Activated CD8-positive, alpha-beta T cell treated with anti-CD3 and anti-CD28 coated beads for 36 hours (primary cell): ENCODE measurements at regions not wholly inside any gene's neighbourhood (a gene's known extent, or its start where the extent isn't known, plus 50 kb on each side); places are given as distances from the start of the nearest gene placed in this dataset.

Source experiments
- ATAC-seq: fragments of 200-7000 bp; cut with Tn5 transposase; one replicate; pipeline ENCODE4 v1.10.0; 2021; ENCODE audit warnings: mild to moderate bottlenecking, moderate library complexity
- CTCF ChIA-PET: fragments of 350-600 bp; sonication (Branson Sonifier 250); formaldehyde crosslinking; loops from one replicate; lab custom pipeline; 2021; ENCODE audit warnings: antibody characterized with exemption; lab: Charles Lee
- POLR2A ChIA-PET: fragments of 350-600 bp; sonication (Branson Sonifier 250); formaldehyde crosslinking; loops from one replicate; lab custom pipeline; 2021; ENCODE audit warnings: antibody characterized with exemption; lab: Charles Lee
- DNase-seq: peaks from one replicate; pipeline ENCODE4 v3.0.0-alpha.2; 2020
- H3K27ac Mint-ChIP-seq: one replicate; pipeline ENCODE4 v1.8.0; 2021; ENCODE audit warnings: mild to moderate bottlenecking, mixed read lengths
- H3K27me3 Mint-ChIP-seq: one replicate; pipeline ENCODE4 v1.8.0; 2021; ENCODE audit warnings: mixed read lengths
- H3K36me3 Mint-ChIP-seq: one replicate; pipeline ENCODE4 v1.8.0; 2021; ENCODE audit warnings: low read depth, mixed read lengths
- H3K4me1 Mint-ChIP-seq: one replicate; pipeline ENCODE4 v1.8.0; 2021; ENCODE audit warnings: low read depth, mixed read lengths
- H3K4me3 Mint-ChIP-seq: one replicate; pipeline ENCODE4 v1.8.0; 2021; ENCODE audit warnings: mild to moderate bottlenecking, moderate library complexity, mixed read lengths
- H3K9me3 Mint-ChIP-seq: one replicate; pipeline ENCODE4 v1.8.0; 2021; ENCODE audit warnings: mixed read lengths
- CTCF ChIP-seq: fragments of 200-600 bp; IDR thresholded peaks from one replicate; pipeline ENCODE4 v1.8.0; 2022; ENCODE audit warnings: antibody characterized with exemption, mild to moderate bottlenecking
- intact Hi-C: fragments of 100-400 bp; cut with micrococcal nuclease; formaldehyde crosslinking; loops from one replicate; pipeline ENCODE4 v1.10.0; 2022

DNA sequence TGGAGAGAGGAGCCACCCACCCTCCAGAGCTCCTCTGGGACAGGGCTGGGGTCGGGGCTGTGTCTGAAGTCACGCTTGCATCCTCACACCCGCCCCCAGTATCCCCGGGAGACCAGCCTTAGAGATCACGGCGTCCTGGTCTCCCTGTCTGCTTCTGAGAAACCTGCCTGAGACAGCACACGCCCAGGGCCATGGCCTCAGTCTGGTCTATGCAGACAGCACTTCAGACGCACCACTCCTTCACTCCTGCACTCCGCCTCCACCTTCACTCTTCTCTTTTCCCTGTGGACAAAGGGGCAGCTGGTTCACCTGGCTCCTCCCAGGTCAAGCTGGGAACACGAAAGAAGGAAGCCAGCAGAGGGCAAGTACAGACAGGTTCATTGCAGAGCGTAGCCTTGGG lies 248.0 kb upstream of the GSE1 start:
- H3K36me3 Mint-ChIP-seq: no peaks in the 10 kb centered on the region
- no peak for TF ChIP-seq CTCF
- no peak for ATAC-seq
- no peak for DNase-seq
- no peaks in the 10 kb centered on the region for H3K27me3 Mint-ChIP-seq
- intact Hi-C loops: no loop called here
- ChIA-PET POLR2A (no interaction called here), CTCF (interaction anchor here (1.0 to 1.2 kb wide), 3 partner anchors 28 to 68 kb away, joined by 3 to 4 read pairs (median 3); no protein-coding TSS in a partner anchor)
- no peaks in the 10 kb centered on the region for H3K4me1 Mint-ChIP-seq
- H3K9me3 Mint-ChIP-seq: no peaks in the 10 kb centered on the region
- H3K4me3 Mint-ChIP-seq: no peak overlapping the region
- no peak overlapping the region for H3K27ac Mint-ChIP-seq

DNA sequence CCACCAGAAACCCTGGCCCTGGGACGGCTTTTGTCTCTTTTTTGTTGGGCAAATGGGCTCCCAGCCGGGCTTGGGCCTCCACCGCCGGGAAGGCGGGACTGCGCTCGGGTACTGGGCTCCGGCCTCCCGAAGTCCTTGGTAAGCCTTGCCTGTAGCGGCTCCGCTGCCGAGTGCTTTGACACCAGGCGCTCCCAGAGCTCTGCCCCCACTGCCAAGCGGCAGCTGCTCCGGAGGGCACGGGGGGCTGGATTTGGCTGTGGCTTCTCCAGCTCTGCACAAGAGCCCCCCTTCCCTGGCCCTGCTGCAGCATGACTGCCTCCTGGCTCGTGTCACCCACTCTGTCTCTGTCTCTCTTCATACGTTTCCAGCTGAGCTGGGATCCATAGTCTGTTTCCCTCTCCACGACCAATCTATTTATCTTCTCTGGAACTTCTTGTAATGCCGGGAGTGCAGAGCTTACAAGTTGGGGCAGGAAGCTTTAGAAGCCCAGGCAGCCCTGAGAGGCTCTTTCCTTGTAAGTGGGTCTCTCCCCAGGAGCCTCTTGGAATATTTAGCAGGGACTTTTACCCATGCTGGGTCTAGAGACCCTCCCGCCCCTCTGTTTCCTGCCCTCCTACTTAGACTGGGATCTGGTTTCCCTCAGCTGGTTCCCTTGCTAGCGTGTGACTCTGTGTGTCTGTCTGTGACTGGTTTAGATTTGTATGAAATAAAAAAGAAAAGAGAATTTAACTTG lies 246.9 kb upstream of the GSE1 start:
- Mint-ChIP-seq H3K36me3 (no peaks in the 10 kb centered on the region), H3K4me3 (no peak overlapping the region), H3K4me1 (no peaks in the 10 kb centered on the region), H3K27me3 (no peaks in the 10 kb centered on the region), H3K27ac (no peak overlapping the region), H3K9me3 (no peaks in the 10 kb centered on the region)
- intact Hi-C loops: no loop called here
- POLR2A ChIA-PET: interaction anchor here (1.6 kb wide), 1 partner anchor 46 kb away, joined by 3 read pairs; no protein-coding TSS in a partner anchor
- CTCF ChIA-PET: interaction anchor here (0.7 to 1.5 kb wide), 5 partner anchors 50 to 125 kb away, joined by 3 to 4 read pairs (median 3); no protein-coding TSS in a partner anchor
- TF ChIP-seq CTCF: no peak
- ATAC-seq (no peak), DNase-seq (no peak)

GRCh38 chr16:85367485-85367884 lies 245.6 kb upstream of the GSE1 start:
- Mint-ChIP-seq H3K27ac (no peak overlapping the region), H3K36me3 (no peaks in the 10 kb centered on the region), H3K9me3 (no peaks in the 10 kb centered on the region), H3K4me3 (no peak overlapping the region), H3K4me1 (peaks cover 2% of the 10 kb centered on the region), H3K27me3 (no peaks in the 10 kb centered on the region)
- ChIA-PET CTCF (no interaction called here), POLR2A (interaction anchor here (1.6 kb wide), 1 partner anchor 47 kb away, joined by 3 read pairs; no protein-coding TSS in a partner anchor)
- DNase-seq (no peak), ATAC-seq (no peak)
- TF ChIP-seq CTCF: no peak
- intact Hi-C loops: no loop called here

DNA sequence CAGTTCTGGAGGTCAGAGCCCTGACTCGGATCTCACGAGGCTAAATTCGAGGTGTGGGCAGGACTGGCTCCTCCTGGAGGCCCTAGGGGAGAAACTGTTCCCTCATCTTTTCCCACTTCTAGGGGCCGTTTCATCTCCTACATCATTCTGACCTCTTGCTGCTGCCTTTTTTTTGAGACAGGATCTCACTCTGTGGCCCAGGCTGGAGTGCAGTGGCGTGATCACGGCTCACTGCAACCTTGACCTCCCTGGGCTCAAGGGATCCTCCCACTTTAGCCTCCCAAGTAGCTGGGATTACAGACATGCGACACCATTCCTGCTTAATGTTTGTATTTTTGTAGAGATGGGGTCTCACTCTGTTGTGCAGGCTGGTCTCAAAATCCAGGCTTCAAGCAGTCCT lies 244.1 kb upstream of the GSE1 start:
- intact Hi-C loops: no loop called here
- POLR2A ChIA-PET: no interaction called here
- DNase-seq (no peak), ATAC-seq (no peak)
- Mint-ChIP-seq H3K27ac (no peak overlapping the region), H3K9me3 (no peaks in the 10 kb centered on the region), H3K4me3 (no peak overlapping the region), H3K4me1 (peaks cover 10% of the 10 kb centered on the region), H3K36me3 (no peaks in the 10 kb centered on the region), H3K27me3 (no peaks in the 10 kb centered on the region)
- CTCF ChIA-PET: interaction anchor here (1.1 to 2.7 kb wide), 3 partner anchors 71 to 348 kb away, joined by 3 to 9 read pairs (median 4); no protein-coding TSS in a partner anchor
- TF ChIP-seq CTCF: no peak
